ENCODE measurements at regions not wholly inside any gene's neighbourhood (a gene's known extent, or its start where the extent isn't known, plus 50 kb on each side); places are given as distances from the start of the nearest gene placed in this dataset.

DNA sequence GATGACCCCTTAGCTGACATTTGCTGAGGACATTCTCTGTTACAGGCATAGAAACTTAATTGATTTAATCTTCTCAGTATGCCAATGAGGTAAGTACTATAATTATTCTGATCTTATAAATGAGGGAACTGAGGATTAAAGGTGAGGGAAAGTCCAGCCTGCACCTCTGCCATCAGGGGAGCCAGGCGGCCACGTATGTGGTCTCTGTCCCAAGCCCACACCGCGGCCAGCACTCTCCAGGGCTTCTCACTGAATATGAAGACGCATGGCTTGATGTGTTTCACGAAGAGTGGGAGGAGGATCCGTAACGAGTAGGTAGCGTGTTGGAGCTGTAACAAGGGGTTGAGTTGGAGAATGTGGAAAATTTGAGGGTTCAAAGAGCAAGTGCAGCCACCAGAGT lies 154.4 kb downstream of the TMEM18 start:
- TF ChIP-seq, protein P1, sequence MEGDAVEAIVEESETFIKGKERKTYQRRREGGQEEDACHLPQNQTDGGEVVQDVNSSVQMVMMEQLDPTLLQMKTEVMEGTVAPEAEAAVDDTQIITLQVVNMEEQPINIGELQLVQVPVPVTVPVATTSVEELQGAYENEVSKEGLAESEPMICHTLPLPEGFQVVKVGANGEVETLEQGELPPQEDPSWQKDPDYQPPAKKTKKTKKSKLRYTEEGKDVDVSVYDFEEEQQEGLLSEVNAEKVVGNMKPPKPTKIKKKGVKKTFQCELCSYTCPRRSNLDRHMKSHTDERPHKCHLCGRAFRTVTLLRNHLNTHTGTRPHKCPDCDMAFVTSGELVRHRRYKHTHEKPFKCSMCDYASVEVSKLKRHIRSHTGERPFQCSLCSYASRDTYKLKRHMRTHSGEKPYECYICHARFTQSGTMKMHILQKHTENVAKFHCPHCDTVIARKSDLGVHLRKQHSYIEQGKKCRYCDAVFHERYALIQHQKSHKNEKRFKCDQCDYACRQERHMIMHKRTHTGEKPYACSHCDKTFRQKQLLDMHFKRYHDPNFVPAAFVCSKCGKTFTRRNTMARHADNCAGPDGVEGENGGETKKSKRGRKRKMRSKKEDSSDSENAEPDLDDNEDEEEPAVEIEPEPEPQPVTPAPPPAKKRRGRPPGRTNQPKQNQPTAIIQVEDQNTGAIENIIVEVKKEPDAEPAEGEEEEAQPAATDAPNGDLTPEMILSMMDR (IDR thresholded peaks at IDR 0.05 in 8 of 11, conservative IDR thresholded peaks at IDR 0.05 in 3 of 11) = no peak
- no peak for TF ChIP-seq POLR2A (IDR thresholded peaks at IDR 0.05)

Data from spleen (tissue), 7 donors.